ENCODE measurements at regions not wholly inside any gene's neighbourhood (a gene's known extent, or its start where the extent isn't known, plus 50 kb on each side); places are given as distances from the start of the nearest gene placed in this dataset.
"Not testable (repeated sequence)": the region's sequence is repeated elsewhere in the genome, so short reads cannot be mapped to it uniquely, and the experiment has no call there.

DNA sequence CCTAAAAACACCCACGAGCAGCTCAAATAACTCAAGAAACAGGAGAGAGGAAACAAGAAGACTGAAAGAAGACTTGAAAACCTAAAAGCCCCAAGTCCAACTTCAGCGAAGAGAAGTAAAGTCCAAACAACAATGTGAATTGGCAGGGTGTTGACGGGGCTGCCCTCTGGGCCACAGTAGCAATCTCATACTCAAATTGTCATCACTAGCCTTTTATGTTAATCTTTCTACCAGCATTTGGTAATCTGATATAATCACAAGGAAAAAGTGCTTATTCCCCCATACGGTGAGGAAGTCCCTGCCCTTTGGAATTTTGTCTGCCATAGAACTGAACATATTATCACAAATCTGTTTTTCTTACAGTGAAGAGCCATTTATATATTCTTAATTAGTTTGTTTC is 51.5 kb upstream of the IFNE start:
- DNase-seq (ENCODE audit: low spot score) = no peak

DNA sequence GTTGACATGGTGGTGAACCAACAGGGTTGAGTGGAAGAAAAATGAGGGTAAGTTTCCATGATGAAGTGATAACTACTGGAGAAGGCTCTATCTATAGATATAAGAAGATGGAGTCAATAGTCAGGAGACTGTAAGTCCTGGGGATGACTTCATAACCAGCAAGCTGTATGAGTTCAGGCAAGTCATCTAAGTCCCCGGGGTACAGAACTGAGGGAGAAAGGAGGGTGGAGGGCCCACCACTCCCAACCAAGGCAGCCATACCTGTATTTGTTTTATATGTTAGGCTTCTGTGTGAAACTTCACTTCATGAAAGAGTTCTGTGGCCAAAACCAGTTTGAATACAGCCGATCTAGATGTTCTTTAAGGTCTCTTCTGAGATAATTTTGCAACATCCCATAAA is 53.3 kb upstream of the IFNE start:
- DNase-seq (ENCODE audit: low spot score) = no peak

DNA sequence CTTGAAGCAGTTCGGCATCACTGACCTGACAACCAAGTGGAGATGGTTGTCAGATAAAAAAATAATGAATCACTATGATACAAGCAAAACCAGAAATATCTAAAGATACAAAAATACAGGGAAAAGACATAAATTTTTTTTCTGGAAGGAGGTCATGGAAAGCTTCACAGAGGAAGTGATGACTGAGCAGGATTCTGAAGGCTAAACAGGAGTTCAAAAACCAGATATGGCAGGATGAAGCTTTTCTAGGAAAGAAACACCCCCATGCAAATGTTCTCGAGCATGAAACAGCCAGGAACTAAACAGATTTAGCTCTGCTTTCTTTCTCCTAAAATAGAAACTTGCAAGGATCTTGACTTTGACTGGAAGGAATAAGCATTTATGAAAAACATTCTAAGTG is 60.7 kb upstream of the IFNE start:
- DNase-seq (ENCODE audit: low spot score) = no peak

DNA sequence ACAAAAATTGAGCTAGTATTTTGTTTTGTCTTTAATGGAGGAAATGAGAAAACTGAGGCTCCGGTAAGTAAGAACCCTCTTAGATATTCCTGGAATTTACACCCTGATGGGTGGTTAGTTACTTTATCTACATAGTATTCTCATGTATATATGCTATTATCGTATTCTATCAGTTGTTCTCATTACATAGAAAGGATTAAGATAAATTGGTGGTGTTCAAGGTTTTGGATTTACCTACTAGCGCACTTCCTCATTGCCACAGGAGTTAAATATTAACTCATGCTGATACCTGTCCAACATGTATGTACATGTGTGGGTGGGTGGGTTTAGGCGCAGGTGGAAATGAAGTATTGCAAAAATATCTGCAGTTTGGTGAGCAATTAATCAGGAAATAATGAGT is 61.1 kb upstream of the IFNE start:
- no peak for DNase-seq (ENCODE audit: low spot score)

DNA sequence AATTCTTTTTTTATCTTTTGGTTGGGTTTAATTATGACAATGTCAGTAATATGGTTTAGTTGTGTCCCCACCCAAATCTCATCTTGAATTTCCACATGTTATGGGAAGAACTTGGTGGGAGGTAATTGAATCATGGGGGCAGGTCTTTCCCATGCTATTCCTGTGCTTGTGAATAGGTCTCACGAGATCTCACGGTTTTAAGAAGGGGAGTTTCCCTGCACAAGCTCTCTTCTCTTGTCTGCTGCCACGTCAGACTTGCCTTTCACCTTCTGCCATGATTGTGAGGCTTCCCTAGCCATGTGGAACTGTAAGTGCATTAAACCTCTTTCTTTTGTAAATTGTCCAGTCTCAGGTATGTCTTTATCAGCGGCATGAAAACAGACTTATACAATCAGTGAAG is 61.7 kb upstream of the IFNE start:
- not testable (repeated sequence) for DNase-seq (ENCODE audit: low spot score)

DNA sequence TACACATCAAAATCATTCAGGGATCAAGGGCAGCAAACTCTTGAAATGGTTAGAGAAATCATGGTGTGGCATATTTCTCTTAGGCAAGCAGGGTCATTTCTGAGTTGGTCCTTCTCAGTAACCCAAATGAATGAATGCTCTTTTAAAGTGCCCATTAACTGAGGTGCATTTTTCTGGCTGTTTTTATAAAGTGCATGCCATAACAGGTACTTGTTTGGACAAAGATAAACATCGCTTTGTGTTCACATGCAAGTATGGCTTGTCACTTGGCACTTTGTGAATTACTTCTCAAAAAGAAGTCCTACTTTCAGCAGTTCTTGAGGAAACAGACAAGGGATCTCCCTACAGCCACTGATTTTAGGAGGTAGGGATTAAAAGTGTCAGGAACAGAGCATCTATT is 64.8 kb upstream of the IFNE start:
- DNase-seq (ENCODE audit: low spot score) = no peak

DNA sequence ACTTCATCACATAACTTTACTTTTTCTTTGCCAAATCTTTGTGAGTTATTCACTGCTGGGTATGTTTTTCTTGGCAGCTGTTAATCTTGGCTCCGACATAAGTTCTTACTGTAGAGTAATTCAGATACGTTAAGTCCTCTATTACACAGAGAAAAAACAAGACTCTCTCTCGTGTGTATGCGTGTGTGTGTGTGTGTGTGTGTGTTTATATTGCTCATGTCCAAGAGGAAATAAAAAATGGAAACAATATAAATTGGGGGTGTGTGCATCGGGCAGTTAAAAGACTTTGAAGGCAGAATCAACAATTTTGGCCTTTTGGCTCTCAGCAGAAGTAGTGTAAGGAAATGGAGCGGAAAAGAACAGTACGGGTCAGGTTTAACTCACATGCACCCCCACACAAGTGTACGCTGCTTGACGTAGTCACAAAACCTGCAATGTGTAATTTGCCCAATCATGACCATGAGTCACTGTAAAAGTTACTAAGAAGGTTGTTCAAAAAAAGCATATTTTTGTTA is 67.2 kb upstream of the IFNE start:
- DNase-seq (ENCODE audit: low spot score) = no peak

DNA sequence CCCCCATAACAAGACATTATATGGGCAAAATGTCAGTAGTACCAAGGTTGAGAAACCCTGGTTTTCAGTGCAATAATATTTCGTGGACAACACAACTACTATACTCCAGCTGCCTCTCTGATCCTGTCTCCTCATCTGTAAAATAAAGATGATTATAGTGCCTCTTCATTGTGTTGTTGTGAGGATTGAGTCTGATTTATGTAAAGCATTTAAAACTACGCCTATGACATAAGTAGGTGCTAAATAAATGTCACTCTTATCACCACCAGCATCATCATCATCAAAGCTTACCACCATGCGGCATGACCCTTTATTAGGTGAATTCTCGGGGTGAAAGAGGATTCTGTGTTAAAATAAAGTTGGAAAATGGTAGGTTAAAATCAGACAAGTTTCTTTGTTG is 67.8 kb upstream of the IFNE start:
- DNase-seq (ENCODE audit: low spot score) = no peak

DNA sequence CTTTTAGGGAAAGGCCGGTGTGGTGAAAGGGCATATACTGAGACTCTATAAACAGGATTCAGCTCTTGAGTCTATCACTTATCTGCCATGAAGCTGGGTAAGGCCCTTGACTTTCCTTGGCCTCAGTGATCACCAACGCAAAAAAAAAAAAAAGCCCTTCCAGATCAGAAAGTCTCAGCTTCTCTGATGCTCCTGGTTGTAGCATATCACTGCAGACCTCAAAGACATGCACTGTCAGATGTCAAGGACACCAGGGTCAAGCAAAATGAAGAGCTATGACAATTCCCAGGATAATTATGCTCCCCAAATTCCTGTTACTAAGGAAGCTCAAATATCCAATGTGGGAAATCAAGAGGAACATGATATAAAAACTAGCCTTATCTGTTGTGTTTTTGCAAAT is 68.3 kb upstream of the IFNE start:
- no peak for DNase-seq (ENCODE audit: low spot score)

DNA sequence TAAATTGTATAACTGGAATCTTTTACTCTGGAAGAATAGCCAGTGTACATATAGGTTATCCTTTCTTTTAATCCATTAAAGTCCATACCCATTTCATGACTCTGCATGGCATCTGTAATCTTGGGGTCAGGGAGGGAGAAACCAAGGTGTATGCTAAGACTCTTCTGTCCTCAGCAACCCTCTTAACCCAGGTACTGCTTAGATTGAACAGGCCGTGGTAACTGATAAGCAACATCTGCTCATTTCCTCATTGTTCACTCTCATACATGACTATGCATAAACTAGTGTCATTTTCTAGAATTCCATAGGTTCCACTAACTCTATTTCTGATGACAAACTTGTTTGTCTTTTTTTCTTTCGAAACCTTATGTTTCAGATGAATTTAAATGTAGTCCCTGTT is 69.3 kb upstream of the IFNE start:
- no peak for DNase-seq (ENCODE audit: low spot score)

DNA sequence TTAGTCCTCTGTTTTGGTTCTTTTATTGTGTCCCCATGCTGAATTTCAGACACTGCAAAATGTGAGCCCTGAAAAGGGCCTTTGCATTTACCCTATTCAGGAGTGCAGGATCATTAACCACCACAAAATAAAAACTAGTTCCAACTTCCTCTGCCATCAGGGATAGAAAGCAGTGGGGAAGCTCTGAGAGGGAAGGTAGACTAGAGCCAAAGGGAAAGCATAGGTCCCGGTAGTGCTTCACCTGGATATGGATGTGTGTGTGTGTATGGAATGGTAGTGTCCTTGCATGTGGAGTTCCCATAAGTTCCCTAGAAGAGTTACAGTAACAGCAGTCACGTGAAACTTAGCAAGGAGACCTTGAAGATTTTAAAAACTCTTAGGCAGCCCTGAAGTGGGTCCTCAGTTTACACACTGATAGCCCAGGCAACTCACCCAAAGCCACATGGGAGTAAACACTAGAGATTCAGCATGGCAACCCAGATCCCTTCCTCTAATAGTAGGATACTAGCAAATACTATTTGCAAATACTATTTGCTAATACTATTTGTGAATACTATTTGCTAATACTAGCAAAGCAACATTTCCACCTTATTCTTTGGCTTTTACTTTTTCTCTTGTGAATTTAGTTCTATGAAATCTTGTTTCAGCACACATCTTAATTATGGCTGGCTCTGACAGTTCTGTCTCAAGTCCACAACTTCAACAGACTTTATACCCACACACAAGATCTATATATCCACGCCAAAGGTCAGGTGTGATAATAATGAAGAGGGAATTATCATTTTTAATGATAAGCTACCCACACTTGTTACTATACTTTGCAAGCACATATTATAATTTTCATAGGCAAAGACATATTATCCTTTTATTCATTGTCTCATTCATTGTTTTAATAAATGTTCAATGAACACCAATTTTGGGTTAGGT is 70.4 kb upstream of the IFNE start:
- DNase-seq (ENCODE audit: low spot score) = no peak

DNA sequence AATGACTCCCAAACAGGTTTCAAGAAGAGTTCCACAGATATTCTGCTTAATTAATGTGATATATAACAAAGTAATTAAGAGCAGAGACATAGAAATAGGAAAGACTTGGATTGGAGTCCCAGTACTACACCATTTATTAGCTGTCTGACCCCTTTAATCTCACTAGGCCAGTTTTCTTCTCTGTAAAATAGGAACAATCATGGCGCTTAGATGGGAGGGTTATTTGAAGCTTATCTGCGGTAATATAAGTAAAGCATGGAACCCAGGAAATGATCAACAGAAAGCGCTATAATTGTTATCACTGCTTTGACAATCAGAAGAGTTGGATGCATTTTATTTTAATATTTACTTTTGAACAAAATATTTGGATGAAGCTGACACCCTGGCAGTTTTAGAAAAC is 71.3 kb upstream of the IFNE start:
- DNase-seq (ENCODE audit: low spot score) = no peak

DNA sequence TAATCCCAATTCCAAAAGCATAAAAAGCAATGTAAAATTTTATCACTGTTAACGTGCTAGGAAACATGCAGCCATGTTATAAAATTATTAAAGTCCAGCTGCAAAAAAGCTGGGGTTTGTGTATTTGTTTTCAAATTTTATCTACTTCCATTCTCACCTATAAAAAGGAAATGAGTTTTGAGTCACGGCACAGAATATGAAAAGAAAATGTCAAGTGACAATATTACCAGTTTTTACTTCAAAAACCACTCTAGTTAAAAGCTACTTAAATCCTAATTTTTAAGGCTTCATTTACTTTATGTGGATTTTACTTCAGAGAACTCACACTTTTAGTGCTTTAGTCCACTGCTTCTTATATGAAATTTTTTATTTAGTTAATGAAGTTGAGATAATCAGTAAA is 72.7 kb upstream of the IFNE start:
- DNase-seq (ENCODE audit: low spot score) = no peak

DNA sequence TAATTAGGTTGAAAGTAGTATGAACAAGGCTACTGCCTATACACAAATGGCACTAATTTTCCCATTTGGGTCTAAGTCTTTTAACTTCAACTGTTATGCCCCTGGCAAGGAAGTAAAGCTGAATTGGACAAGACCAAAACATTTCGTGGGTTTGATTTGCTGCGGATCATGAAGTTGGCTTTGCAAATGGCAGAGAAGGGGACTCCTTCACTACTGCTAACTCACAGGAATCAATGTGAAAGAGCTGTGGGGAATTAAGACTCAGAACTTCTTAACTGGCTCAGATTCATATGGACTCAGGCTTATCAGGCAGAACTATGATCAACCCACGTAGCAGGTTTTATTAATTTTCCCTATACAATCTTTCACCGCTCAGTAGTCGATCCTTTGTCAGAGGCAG is 73.8 kb upstream of the IFNE start:
- DNase-seq (ENCODE audit: low spot score) = no peak

DNA sequence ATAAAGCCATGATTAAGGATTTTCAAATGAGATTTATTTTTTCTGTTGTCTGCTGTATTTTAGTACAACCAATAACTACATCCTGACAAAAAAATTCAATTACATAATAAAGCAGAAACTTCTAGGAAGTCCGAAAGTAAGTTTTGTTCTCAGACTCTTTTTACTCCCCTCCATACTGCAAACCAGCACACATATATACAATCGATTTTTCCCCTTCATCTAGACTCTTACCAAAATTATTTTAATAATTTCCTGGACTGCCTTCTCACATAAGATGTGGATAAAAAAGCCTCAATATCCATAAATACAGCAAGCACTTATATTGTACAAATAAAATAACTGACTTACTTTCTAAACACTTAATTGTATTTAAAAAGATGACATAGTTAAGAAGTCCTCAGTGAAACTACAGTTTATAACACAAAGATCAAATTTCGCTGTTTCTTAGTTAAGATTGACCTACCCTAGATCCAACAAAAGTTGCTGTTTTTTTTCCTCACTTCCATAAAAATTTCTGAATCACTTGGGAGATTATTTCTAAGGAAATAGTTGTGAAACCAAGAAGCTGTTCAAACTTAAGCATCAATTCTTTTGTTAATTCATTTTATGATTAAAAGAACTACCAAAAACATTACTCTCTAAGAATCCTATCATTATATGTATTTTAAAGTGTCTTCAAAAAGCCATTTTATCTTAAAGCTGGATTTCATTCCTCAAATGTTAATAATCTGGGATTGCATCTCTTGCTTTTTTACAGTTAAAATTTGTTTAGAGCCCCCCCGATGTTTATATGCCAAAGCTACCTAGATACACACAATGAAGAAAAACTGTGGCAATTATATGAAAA is 74.7 kb upstream of the IFNE start:
- DNase-seq (ENCODE audit: low spot score) = no peak

DNA sequence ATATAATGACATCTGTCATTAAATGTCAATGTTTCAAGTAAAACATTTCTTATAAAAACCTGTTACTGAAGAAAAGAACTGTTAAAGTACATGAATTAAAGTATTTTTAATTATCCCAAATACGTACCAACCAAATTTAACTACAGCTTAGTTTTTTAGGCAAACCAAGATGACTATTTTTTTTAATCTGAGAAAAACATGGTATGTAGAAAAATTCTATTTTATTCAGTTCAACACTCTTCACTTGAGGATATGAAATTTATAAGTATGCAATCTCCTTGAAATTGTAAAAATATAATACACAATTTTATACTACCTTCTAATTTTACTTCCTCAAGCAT is 75.3 kb upstream of the IFNE start:
- DNase-seq (ENCODE audit: low spot score) = no peak

DNA sequence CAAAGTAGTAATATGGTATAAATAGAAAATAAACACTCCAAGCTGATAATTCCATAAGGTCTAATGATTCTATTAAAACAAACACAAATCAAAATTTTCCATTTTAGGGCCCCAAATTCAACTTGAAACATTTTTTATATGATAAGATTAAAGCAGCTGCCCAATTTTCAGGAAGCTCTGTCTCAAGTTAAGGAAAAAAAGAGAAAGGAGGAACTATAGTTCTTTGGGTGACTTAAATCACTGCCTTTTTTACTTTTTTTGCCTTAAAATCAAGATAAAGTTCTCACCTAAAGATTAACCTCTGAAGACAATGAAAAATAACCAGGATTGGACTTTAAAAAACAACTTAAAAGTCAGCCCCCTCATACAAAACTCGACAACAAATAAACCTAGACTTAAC is 76.0 kb upstream of the IFNE start:
- DNase-seq (ENCODE audit: low spot score) = no peak

DNA sequence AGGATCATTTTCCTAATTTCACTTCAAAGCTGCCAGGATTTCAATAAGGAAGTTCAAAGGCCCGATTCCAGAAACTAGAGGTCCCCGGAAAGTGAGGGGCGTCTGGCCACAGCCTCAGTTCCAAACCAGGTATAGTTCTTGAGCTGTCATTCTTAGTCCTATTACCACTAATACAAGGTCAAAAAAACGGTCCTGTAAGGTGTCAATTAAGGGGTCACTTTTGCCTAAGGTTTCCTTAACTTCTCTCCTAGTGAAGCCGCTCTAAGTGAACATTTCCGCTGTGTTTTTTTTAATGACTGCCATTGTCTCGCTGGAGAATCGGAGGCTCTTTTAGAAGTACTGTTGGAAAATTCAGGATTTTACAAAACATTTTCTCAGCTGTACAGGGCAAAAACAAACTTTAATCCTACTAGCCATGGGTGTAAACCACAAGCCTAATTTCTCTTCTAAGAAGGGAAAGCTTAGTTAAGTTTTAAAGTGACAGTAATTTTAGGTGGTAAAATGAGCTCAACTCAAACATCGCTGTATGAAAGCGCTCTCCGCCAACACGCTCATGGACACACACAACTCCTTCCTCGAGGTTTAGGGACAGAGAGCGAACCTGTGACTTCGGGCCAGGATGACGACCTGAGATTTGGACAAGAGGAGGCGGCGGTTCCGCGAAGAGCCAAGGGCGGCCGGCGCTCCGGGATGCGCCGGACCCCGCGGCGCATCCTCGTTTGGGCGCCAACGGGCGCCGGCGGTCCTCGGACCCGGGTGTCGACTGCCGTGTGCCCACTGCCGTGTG is 76.7 kb upstream of the IFNE start:
- DNase-seq (ENCODE audit: low spot score) = peak; percentile 10

DNA sequence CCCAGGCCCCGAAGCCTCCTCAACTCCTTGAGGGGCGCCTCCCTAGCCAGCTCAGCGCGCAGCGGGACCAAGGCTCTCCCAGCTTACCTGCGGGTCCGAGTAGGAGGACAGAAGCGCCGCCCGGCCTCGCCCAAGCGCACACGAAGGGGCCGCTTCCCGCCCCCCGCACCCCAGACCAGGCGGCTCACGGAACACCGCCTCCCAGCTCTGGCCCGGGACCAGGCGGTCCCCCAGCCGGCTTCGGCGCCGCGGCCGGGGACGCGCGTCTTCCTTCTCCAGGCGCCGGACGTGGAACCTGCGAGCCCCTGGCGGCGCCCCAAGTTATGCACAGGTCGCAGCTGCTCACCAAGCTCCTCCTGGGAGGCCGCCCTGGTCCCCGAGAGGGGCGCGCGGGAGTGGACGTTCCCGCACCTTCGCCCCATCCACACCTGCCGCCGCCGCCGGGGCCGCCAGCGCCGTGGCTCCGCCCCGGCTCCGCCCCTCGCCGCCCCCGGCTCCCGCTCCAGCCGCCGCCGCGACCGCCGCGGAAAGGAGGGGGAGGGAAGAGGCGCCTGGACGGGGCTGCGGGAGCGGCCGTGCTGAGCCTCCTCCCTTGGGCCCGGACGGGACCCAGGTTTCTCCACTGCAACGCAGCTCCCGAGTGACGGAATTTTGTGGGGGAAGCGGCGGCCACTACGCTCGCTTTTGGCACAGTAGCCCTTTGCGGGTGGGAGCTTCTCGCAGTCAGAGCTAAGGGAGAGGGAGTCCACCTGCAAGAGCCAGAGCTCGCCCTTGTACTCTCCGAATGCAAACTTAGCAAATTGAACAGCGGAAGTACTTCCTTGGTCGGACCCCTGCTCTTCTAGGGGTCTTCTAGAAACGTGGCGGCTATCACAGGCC is 77.5 kb upstream of the IFNE start:
- peak; percentile 48 for DNase-seq (ENCODE audit: low spot score)

DNA sequence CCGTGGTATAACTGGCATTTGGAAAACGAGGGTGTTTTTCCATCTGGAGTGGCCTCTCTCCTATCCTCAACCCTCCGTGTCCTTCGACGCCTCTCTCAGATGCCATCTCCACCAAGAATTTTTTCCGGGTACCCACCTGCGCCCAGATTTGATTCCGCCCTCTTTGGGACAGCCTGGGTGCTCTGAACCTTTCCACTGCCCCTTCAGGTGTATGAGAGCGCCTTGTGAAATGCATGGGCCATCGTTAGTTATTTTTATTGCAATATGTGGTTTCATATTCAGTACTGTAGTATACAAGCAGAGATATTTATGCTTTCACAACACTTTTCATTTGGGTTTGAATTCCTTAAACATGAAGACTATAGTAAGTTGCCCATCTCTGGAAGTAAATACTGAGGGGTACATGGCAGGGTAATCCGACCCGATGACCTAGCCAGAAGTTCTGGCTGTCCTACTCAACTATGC is 78.2 kb upstream of the IFNE start:
- DNase-seq (ENCODE audit: low spot score) = no peak

DNA sequence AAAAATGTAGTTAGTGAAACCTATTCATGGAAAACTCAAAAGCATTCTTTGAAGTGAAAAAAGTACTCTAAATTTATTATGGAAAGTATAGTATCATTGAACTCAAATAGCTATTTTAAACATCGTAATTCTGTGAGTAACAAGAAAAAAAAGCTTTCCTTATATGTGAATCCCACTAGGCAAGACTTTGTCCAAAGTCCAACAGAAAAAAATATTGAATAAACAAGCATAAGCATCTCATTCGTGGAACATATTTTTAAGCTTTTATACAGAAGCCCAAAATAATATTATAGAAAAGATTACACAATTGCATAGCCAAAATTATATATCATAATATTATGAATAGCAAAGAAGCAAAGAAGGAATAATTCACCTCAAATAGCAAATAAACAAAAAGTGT is 79.4 kb upstream of the IFNE start:
- no peak for DNase-seq (ENCODE audit: low spot score)
